Fibroblast of mammary gland (primary cell): ENCODE measurements at regions not wholly inside any gene's neighbourhood (a gene's known extent, or its start where the extent isn't known, plus 50 kb on each side); places are given as distances from the start of the nearest gene placed in this dataset.
"Not testable (repeated sequence)": the region's sequence is repeated elsewhere in the genome, so short reads cannot be mapped to it uniquely, and the experiment has no call there.

Source experiments
- DNase-seq: peaks from one replicate; pipeline ENCODE4 v3.0.0-alpha.2; 2010; ENCODE audit warnings: low read depth
- H3K4me3 ChIP-seq: 2 replicates; pipeline ENCODE4 v1.5.1; 2011; ENCODE audit warnings: low read depth, mild to moderate bottlenecking, low read length, moderate library complexity; ENCODE audit not compliant: control insufficient read depth
- CTCF ChIP-seq: conservative IDR thresholded peaks from 2 replicates; pipeline ENCODE4 v1.5.1; 2011; ENCODE audit warnings: low read depth, low read length, inconsistent platforms; ENCODE audit not compliant: control insufficient read depth, insufficient read depth

GRCh38 chr12:86959766-86960458 is 703.7 kb upstream of the MGAT4C start:
- no peak for DNase-seq
- no peak overlapping the region for H3K4me3 ChIP-seq
- no peak for TF ChIP-seq CTCF

- H3K4me3 ChIP-seq = no peak overlapping the region
- no peak for DNase-seq
- TF ChIP-seq CTCF = no peak
Observed at GRCh38 chr12:86950444-86950843, 694.3 kb upstream of the MGAT4C start.

DNA sequence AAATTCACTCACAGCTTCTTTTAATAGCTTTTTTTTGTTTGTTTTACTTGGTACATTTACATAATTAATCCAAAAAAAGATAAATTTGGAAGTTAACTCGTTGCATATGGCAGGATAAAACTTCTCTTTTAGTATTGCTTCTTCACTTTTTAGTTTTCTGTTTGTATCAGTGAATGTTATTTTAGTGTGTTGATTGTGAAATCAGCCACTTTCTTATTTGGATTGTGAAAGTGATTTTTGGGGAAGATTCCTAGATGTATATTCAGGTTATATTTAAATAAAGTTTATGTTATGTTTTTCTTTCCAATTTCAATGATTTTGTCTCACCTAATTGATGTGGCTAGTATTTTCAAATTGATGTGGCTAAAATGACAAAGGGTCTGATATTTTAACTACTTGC is 693.9 kb upstream of the MGAT4C start:
- TF ChIP-seq CTCF = no peak
- no peak for DNase-seq
- no peak overlapping the region for H3K4me3 ChIP-seq

- H3K4me3 ChIP-seq = no peak overlapping the region
- no peak for DNase-seq
- no peak for TF ChIP-seq CTCF
Observed at GRCh38 chr12:86948851-86949250, 692.7 kb upstream of the MGAT4C start.

DNA sequence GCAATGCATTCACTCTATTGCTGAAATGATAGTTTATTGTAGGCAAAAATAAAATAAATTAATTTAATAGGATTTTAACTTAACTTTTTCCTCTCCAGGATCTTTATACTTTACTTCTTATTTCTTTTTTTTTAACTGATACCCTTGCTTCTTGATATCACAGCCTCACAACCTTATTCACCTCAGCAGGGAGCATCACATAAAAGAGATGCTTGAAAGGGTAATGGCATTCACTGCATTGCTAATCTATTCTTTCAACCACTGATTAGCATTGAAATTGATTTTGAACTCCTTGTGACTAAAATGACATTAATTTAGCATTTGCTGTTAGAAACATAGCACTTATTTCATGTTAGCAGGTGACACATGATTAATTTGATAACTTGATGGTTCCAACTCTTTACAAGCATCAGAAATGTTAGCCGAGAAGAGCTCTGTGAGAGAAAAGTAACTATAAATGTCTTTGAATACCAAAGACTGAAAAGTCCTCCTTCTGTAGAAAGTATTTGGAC is 689.5 kb upstream of the MGAT4C start:
- TF ChIP-seq CTCF = no peak
- H3K4me3 ChIP-seq = no peak overlapping the region
- DNase-seq = no peak

DNA sequence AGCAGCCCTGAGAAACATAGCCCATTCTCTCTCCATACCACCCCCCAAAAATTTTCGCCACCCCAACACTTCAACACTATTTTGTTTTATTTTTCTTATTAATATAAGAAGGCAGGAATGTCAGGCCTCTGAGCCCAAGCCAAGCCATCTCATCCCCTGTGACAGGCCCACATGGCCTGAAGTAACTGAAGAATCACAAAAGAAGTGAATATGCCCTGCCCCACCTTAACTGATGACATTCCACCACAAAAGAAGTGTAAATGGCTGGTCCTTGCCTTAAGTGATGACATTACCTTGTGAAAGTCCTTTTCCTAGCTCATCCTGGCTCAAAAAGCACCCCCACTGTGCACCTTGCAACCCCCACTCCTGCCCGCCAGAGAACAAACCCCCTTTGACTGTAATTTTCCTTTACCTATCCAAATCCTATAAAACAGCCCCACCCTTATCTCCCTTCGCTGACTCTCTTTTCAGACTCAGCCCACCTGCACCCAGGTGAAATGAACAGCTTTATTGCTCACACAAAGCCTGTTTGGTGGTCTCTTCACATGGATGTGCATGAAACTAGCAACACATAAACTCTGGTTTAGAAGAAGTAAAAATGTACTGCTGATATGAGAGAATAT is 688.1 kb upstream of the MGAT4C start:
- H3K4me3 ChIP-seq, DNase-seq: not testable (repeated sequence)

GRCh38 chr12:86931714-86932113 is 675.5 kb upstream of the MGAT4C start:
- TF ChIP-seq CTCF = no peak
- no peak for DNase-seq
- no peak overlapping the region for H3K4me3 ChIP-seq
